HG02981 (cell line): ENCODE measurements at regions not wholly inside any gene's neighbourhood (a gene's known extent, or its start where the extent isn't known, plus 50 kb on each side); places are given as distances from the start of the nearest gene placed in this dataset.

Source experiments
- ATAC-seq: cut with Tn5 transposase; IDR thresholded peaks from one replicate; pipeline ENCODE4 v1.9.1; 2021; ENCODE audit warnings: mild to moderate bottlenecking, moderate library complexity; ENCODE audit not compliant: unreplicated experiment

DNA sequence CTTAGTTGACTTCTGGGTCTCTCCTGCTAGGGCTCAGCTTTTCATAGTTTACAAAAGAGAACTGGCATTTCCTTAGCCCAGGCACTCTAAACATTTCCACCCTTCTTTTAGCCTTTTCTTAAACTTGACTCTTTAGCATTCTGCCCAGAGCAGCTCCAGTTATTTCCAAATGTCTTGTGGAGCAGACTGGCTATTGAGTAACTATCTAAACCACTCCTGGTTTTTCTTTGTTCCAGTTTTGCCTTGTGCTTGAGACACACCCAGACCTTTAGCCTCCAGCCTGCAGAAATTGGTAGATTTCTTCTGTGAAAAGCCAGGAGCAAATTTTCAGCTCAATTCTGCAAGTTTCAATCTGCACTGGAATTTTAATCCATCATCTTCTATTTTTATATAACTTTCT lies 1813.1 kb downstream of the OLFM4 start:
- no peak for ATAC-seq

- no peak for ATAC-seq
Observed at GRCh38 chr13:54845351-54845965, 1816.8 kb downstream of the OLFM4 start.

DNA sequence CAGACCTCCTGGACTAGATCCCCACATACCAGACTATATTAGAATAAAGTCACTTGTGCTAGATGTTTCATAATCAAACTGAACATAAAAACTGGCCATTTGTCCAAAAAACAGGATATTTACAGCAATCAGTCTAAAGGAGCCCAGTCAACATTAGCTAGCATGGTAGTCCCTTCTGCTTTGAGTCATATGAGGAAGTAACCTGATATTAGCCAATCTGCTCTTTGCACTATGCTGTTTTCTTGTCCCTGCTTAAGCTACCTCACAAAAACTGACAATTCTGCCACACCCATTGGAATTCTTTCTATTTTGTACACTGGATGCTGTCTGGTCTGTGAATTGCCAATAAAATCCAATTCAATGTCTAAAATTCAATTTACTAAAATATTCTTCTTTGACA lies 1824.2 kb downstream of the OLFM4 start:
- ATAC-seq, result no peak

DNA sequence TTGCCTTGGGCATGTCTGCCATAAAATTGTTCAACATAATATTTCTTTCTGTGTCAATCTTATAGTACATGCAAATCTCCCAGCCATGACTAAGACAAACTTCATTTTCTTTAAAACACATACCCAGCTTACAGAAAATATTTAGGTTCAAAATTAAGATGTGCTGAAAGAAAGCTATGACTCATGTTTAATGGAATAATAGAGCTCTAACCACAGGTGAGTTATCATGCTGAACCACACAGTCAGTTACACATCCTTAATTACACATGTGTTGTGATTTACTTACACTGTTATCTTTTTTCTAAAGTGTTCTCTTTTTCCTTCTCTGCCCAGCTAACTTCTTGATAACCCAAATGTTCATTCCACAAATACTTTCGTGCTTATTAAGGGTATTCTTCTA lies 1831.2 kb downstream of the OLFM4 start:
- ATAC-seq, result no peak

GRCh38 chr13:54875111-54875510 lies 1846.5 kb downstream of the OLFM4 start:
- no peak for ATAC-seq

- ATAC-seq, result no peak
Observed at GRCh38 chr13:54879036-54879435, 1850.4 kb downstream of the OLFM4 start.

DNA sequence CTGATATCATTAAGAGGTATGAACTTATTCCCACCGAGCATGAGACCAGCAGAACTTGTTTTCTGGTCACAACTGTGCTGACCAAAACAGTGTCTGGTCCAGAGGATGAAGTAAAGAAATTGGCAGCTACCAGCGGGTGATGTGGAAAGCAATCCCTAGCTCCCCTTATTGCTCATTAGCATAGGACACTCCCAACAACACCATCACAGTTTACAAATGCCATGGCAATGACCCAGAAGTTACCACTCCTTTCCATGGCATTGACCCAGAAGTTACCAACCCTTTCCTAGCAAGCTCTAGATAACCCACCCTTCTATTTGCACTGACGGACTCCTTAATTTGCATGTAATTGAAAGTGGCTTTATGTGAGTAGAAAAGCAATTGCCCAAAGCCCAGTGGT lies 1856.1 kb downstream of the OLFM4 start:
- no peak for ATAC-seq

DNA sequence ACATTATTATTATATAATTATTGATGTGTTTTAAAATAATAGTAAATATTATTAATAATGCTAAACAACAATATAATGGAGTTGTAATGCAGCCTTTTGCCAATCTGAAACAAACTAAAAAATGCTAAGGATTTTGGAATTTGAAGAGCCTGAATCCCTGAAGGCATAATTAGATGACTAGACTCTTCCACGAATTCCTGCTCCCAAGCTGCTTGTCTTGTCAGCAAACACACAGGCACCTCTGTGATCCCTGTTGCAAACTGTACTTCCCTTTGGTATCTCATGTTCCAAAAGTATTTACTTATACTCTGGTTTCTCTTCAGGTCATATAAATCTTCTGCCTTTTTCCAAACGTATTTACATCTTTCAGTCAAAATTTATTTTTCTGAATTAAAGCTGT lies 1862.4 kb downstream of the OLFM4 start:
- no peak for ATAC-seq

GRCh38 chr13:54901316-54901715 lies 1872.7 kb downstream of the OLFM4 start:
- no peak for ATAC-seq

- ATAC-seq, result no peak
Observed at GRCh38 chr13:54912367-54912766, 1883.8 kb downstream of the OLFM4 start.

DNA sequence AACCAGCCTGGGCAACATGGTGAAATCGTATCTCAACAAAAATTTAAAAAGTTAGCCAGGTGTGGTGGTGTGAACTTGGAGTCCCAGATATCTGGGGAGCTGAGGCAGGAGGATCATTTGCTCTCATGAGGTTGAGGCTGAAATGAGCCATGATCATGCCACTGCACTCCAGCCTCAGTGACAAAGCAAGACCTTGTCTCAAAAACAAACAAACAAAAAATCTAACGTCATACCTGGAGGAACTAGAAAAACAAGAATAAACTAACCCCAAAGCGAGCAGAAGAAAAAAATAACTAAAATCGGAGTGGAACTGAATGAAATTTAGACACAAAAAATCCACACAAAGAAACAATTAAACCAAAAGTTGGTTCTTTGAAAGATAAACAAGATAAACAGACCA lies 1885.1 kb downstream of the OLFM4 start:
- ATAC-seq, result no peak

DNA sequence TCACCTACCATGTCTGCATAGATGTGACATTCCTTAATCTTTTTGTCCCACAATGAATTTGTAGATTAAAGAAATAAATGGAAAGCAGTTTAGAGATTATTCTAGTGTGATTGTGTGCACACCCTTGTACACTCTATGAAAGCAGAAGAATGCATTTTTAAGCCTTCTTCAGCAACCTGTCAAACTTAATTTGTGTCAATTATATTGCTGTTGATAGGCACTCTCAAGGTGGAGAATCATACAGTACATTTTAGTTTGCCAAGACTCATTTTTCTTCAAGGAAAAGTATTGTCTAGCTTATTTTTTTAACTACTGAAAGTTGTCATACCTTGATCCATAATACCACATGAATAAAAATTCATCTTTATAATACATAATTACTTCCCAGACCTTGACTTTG lies 1898.9 kb downstream of the OLFM4 start:
- ATAC-seq, result no peak

- ATAC-seq, result no peak
Observed at GRCh38 chr13:54928071-54928470, 1899.5 kb downstream of the OLFM4 start.

DNA sequence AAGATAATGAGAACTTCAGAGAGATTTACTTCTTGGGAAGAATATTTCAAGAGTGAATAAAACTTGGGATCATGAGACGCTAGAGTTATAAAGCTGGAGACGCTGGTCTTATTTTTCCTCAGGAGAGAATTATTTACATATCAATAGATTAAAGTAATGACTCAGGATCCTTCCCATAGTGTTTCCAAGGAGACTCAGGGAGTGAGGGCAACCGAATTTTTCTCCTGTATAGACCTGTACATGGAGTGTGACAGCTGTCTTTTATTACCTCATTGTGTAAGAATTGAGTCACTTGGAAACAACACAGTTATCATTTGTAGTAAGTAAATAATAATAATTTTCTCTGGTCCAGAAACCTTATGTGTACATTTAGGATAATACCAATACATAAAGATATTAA lies 1905.5 kb downstream of the OLFM4 start:
- ATAC-seq, result no peak

DNA sequence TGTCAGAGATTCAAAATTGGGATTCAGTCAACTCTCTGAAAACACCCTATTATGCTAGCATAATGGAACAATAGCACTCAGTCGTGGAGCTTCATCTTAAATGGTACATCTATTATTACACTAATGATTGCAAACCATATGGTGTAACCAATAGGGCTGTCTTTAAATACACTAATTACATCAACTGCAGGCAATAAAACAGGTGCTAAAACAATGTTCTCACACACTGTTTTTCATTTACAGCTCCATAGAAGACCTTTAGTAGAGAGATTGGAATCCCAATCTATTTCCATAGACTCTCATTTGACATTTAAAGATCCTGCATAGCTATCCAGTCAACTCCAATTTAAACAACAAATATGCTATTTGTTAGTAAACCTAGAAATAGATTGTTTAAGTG lies 1917.4 kb downstream of the OLFM4 start:
- no peak for ATAC-seq

DNA sequence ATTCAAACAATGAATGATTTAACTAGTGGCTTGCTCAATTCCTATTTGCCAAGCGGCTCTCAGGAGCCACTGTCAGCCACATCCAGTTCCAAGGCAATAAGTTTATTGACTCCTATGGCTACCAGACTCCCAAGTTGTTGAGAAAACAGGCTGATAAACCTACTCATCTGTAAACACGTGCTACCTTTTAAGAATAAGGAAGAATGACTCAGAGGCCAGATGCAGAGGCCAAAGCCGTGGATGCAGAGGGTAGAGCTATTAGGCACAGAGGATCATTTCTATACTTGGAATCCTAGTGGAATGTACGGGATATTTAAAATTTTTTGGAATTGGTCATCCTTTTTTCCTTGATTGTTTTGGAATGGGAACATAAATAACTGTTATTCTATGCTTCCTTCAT lies 1921.1 kb downstream of the OLFM4 start:
- ATAC-seq, result no peak

DNA sequence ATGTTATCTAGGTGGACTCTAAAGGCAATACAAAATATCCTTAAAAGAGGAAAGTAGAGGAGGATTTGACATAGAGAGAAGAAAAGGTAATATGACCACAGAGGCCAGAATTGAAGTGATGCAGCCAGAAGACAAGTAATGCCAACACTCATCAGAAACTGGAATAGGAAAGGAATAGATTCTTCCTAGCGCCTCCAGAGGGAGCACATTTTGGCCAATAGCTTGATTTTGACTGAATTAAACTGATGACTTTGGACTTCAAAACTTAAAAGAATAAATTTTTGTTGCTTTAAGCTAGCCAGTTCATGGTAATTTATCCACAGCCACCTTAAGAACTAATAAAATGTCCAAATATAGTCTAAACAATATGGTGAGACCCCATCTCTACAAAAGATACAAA lies 1921.9 kb downstream of the OLFM4 start:
- no peak for ATAC-seq

DNA sequence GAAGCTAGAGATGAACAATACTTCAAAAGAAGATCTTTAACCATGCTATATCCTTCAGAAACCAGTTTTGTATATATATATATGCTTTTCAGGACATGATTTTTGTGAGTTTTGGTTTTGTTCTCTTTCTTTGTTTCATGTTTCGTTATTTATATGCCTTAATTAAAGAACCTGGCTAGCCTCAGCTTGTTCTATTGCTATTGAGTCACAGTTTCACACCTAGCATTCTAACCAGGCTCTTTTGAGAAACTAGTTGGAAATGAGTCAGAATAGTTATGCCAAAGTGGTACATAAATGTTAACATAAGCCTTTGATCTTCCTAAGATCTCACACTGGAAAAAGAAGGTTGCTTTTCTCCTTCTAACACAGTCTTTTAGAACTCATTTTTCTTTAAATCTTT lies 1925.2 kb downstream of the OLFM4 start:
- ATAC-seq, result no peak

DNA sequence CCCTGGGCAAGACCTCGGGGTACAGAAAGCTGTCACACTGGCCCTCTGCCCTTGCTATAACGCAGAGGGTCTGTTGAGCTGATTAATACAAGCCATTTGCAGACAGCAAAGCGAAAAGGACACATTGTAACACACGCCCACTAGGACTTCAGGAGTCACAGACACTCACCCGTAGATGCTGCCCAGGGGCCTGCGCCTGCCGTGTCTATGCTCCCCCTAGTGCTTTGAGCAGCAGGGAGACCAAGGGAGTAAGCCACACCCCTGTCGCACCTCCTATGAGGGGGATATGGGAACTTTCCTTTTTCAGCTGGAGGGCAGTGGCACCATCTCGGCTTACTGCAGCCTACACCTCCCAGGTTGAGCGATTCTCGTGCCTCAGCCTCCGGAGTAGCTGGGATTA lies 1930.2 kb downstream of the OLFM4 start:
- ATAC-seq, result no peak

GRCh38 chr13:54965881-54966280 lies 1937.3 kb downstream of the OLFM4 start:
- no peak for ATAC-seq

DNA sequence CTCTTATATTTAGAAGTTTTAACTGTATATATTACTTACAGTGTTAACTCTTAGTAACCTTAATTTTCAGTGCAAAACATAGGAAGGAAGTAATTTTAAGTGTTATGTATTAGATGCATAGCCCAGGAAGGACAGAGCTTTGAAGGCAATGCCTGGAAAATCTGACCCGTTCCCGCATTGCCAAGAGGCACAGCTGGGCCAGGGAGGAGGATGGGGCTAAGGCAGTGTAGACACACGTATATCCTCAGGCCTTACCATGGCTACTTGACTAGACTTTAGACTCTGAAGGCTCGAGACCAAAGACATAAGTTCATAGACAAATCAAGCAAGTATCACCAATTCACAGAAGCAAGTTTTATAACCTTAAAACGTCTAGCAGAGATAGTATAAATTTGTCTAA lies 1944.2 kb downstream of the OLFM4 start:
- no peak for ATAC-seq

DNA sequence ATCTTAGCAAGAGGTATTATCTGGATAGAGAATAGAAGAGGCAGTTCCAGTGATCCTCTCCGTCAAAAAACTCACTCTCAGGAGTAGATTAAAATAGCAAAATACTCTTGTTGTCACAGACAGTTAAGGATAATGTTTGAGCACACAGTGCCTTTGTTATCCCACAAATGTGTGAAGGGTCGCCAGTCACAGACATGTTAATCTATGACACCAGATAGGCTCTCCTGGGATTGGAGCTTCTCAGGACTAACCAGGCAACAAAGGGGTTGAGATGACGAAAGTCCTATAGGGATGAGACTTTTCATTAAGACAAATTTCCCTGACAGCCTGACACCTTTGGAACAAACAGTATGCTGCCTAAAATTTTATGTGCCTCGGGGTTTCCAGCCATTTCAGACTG lies 1947.1 kb downstream of the OLFM4 start:
- ATAC-seq, result no peak

DNA sequence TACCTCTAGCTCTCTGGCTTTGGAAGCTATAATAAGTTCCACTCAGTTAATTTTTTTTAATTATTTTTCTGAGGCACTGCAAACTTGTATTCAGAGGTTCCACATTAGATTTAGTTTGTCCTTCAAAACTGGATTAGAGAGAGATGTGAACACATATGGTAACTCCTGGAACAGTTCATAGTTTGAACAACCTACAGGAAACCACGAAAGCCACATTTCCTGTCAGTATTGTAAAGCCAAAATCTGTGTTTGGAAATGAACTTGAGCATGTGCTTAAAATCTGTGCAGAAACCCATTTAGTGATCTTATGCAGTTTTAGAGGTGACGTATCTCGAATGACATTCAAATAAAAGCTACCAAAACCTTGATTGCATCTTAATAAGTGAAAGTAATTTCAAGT lies 1952.0 kb downstream of the OLFM4 start:
- no peak for ATAC-seq

GRCh38 chr13:54989418-54989817 lies 1960.8 kb downstream of the OLFM4 start:
- ATAC-seq, result no peak
